SK-N-SH (cell line): ENCODE measurements at regions not wholly inside any gene's neighbourhood (a gene's known extent, or its start where the extent isn't known, plus 50 kb on each side); places are given as distances from the start of the nearest gene placed in this dataset.

Experiments
- CTCF ChIA-PET: fragments of 300-600, 350-600 bp; formaldehyde crosslinking; extraction: SDS; loops from one replicate; lab custom pipeline; 2021; lab: Yijun Ruan, JAX
- POLR2A ChIA-PET: fragments of 350-600 bp; sonication (Branson Sonifier 250); formaldehyde crosslinking; extraction: SDS; loops from one replicate; lab custom pipeline; 2020; ENCODE audit warnings: antibody characterized with exemption, inconsistent platforms; lab: Yijun Ruan, JAX
- DNase-seq: peaks from one replicate; pipeline ENCODE4 v3.0.0; 2012
- H2AFZ ChIP-seq: fragments of 200-600 bp; sonication (generic); 2 replicates; pipeline ENCODE4 v1.8.1; 2016; ENCODE audit warnings: antibody characterized with exemption, mild to moderate bottlenecking, low read depth
- H3F3A ChIP-seq: fragments of 200-600 bp; sonication (generic); replicated peaks from 2 replicates; pipeline ENCODE3; 2016; ENCODE audit warnings: antibody characterized with exemption, mild to moderate bottlenecking; ENCODE audit not compliant: insufficient read depth
- H3K27ac ChIP-seq, 2 experiments: fragments of 200-500 bp in 1 of 2; fragments of 200-600 bp in 1 of 2; sonication (Bioruptor generic) in 1 of 2; sonication (generic), shearing (Covaris generic) in 1 of 2; 2 replicates each; pipeline versions ENCODE4 v1.5.1 to v1.6.1; 2014 to 2016; ENCODE audit warnings: low read depth in 2 of 2, inconsistent platforms in 1 of 2, low read length in 1 of 2, mild to moderate bottlenecking in 1 of 2, mixed read lengths in 1 of 2
- H3K27me3 ChIP-seq: fragments of 200-600 bp; sonication (generic), shearing (Covaris generic); 2 replicates; pipeline ENCODE4 v1.6.1; 2016; ENCODE audit warnings: mixed run types; ENCODE audit not compliant: insufficient read depth
- H3K36me3 ChIP-seq, 2 experiments: fragments of 200-500 bp in 1 of 2; fragments of 200-600 bp in 1 of 2; sonication (Bioruptor generic) in 1 of 2; sonication (generic) in 1 of 2; replicated peaks in 1 of 2; 2 replicates each; pipeline versions ENCODE3 to v1.5.1; 2014 to 2016; ENCODE audit warnings: low read length in 1 of 2, mild to moderate bottlenecking in 1 of 2; ENCODE audit not compliant: insufficient read depth in 2 of 2, control insufficient read depth in 1 of 2
- H3K4me1 ChIP-seq, 2 experiments: fragments of 200-500 bp in 1 of 2; fragments of 200-600 bp in 1 of 2; sonication (Bioruptor generic) in 1 of 2; sonication (generic), shearing (Covaris generic) in 1 of 2; 2 replicates each; pipeline versions ENCODE4 v1.5.1 to v1.6.1; 2014 to 2016; ENCODE audit warnings: low read depth in 1 of 2, low read length in 1 of 2, mixed run types in 1 of 2; ENCODE audit not compliant: insufficient read depth in 2 of 2, control insufficient read depth in 1 of 2
- H3K4me2 ChIP-seq: fragments of 200-600 bp; sonication (generic), shearing (Covaris generic); 2 replicates; pipeline ENCODE4 v1.6.1; 2017; ENCODE audit warnings: mixed run types
- H3K4me3 ChIP-seq, 2 experiments: fragments of 200-500 bp in 1 of 2; fragments of 200-600 bp in 1 of 2; sonication (Bioruptor generic) in 1 of 2; sonication (generic), shearing (Covaris generic) in 1 of 2; 2 replicates each; pipeline versions ENCODE4 v1.5.1 to v1.8.1; 2014 to 2016; ENCODE audit warnings: low read depth in 2 of 2, inconsistent platforms in 1 of 2, low read length in 1 of 2, mild to moderate bottlenecking in 1 of 2, mixed read lengths in 1 of 2, moderate library complexity in 1 of 2
- H3K79me2 ChIP-seq: fragments of 200-600 bp; sonication (generic); 2 replicates; pipeline ENCODE4 v1.8.1; 2017; ENCODE audit warnings: mild to moderate bottlenecking; ENCODE audit not compliant: insufficient read depth
- H3K9ac ChIP-seq: fragments of 200-600 bp; sonication (generic); 2 replicates; pipeline ENCODE4 v1.6.1; 2017; ENCODE audit warnings: mixed run types
- H3K9me2 ChIP-seq: fragments of 200-600 bp; sonication (generic); 2 replicates; pipeline ENCODE4 v1.6.1; 2017; ENCODE audit warnings: mixed run types
- H3K9me3 ChIP-seq: fragments of 200-600 bp; sonication (generic); 2 replicates; pipeline ENCODE4 v1.6.1; 2017; ENCODE audit warnings: mixed run types, mild to moderate bottlenecking, moderate library complexity
- H4K20me1 ChIP-seq: fragments of 200-600 bp; sonication (generic); 2 replicates; pipeline ENCODE4 v1.6.1; 2017; ENCODE audit warnings: mild to moderate bottlenecking, mixed run types; ENCODE audit not compliant: insufficient read depth
- CHD2 ChIP-seq: fragments of 150-350 bp; IDR thresholded peaks from 2 replicates; pipeline ENCODE4 v1.6.1; 2018; ENCODE audit warnings: low read length; ENCODE audit not compliant: partially characterized antibody
- CTCF ChIP-seq: fragments of 200-600 bp; sonication (generic); IDR thresholded peaks from 2 replicates; pipeline ENCODE4 v1.6.1; 2017; ENCODE audit warnings: antibody characterized with exemption, mild to moderate bottlenecking, moderate library complexity
- GATA2 ChIP-seq: sonication (generic); formaldehyde crosslinking; IDR thresholded peaks from 2 replicates; pipeline ENCODE4 v1.5.0; 2020; ENCODE audit warnings: mild to moderate bottlenecking, missing genetic modification reagents
- IRF3 ChIP-seq: fragments of 150-350 bp; IDR thresholded peaks from 2 replicates; pipeline ENCODE4 v1.6.1; 2016; ENCODE audit warnings: mild to moderate bottlenecking, low read depth, low read length
- MAX ChIP-seq: IDR thresholded peaks from 2 replicates; pipeline ENCODE4 v1.4.0; 2012; ENCODE audit warnings: low read depth
- MXI1 ChIP-seq: IDR thresholded peaks from 2 replicates; pipeline ENCODE4 v1.6.1; 2012; ENCODE audit warnings: mild to moderate bottlenecking, low read depth, low read length, improper control_type of control experiment
- NRF1 ChIP-seq: IDR thresholded peaks from 2 replicates; pipeline ENCODE4 v1.6.1; 2012; ENCODE audit warnings: low read depth, mild to moderate bottlenecking, low read length
- PBX3 ChIP-seq: IDR thresholded peaks from 2 replicates; pipeline ENCODE4; 2012
- RAD21 ChIP-seq: IDR thresholded peaks from 2 replicates; pipeline ENCODE4 v1.6.1; 2012; ENCODE audit warnings: mild to moderate bottlenecking, low read length
- RCOR1 ChIP-seq: fragments of 150-350 bp; IDR thresholded peaks from 2 replicates; pipeline ENCODE4 v1.6.1; 2017; ENCODE audit warnings: antibody characterized with exemption, low read length
- REST ChIP-seq: IDR thresholded peaks from 2 replicates; pipeline ENCODE4 v1.6.1; 2012; ENCODE audit warnings: mild to moderate bottlenecking, low read depth, low read length, moderate library complexity
- RXRA ChIP-seq: IDR thresholded peaks from 2 replicates; pipeline ENCODE4 v1.4.0; 2012; ENCODE audit warnings: low read depth, mild to moderate bottlenecking, borderline replicate concordance
- WGBS: methylation state at CpG from one replicate; pipeline ENCODE4 v1.1.6; 2017; ENCODE audit warnings: low lambda C conversion rate; 5-methylcytosine and 5-hydroxymethylcytosine counted together

GRCh38 chr7:142345811-142346210 lies 88.0 kb upstream of the PRSS58 start:
- no peak for TF ChIP-seq CTCF
- no peak for TF ChIP-seq RCOR1
- TF ChIP-seq PBX3 = no peak
- TF ChIP-seq GATA2 (CRISPR knock-in tag) = no peak
- no peak for TF ChIP-seq MAX
- no peak for TF ChIP-seq IRF3
- no peak for TF ChIP-seq RAD21
- TF ChIP-seq, all 33 proteins: peak for 0
- Histone ChIP-seq H3K4me3 (no peak overlapping the region), H3K9me2 (no peaks in the 10 kb centered on the region), H3K27me3 (peaks cover 65% of the 10 kb centered on the region), H3K9me3 (no peaks in the 10 kb centered on the region), H3K36me3 (no peaks in the 10 kb centered on the region), H3K9ac (no peak overlapping the region), H3F3A (no peaks in the 10 kb centered on the region), H3K4me1 (no peaks in the 10 kb centered on the region), H3K27ac (no peak overlapping the region), H2AFZ (no peak overlapping the region), H3K79me2 (no peaks in the 10 kb centered on the region), H4K20me1 (no peaks in the 10 kb centered on the region), H3K4me2 (no peak overlapping the region)
- ChIA-PET CTCF (interaction anchor here (1.4 to 1.9 kb wide), 3 partner anchors 12 to 370 kb away, joined by 4 to 6 read pairs (median 5); no protein-coding TSS in a partner anchor), POLR2A (no interaction called here)
- 19% methylated on average over 5 of the region's 5 CpGs for WGBS
- no peak for DNase-seq

GRCh38 chr7:142338633-142339501 lies 81.0 kb upstream of the PRSS58 start:
- Histone ChIP-seq H4K20me1 (no peaks in the 10 kb centered on the region), H3K9me3 (no peaks in the 10 kb centered on the region), H2AFZ (no peak overlapping the region), H3K79me2 (no peaks in the 10 kb centered on the region), H3K4me1 (no peaks in the 10 kb centered on the region), H3K4me2 (no peak overlapping the region), H3K9ac (no peak overlapping the region), H3K27me3 (peaks cover 47% of the 10 kb centered on the region; the same call in 1 of the 2 replicates), H3F3A (no peaks in the 10 kb centered on the region), H3K27ac (no peak overlapping the region), H3K4me3 (peak overlapping the region in 1 of 2 experiments; percentile 27; a peak in 1 of 4 replicates), H3K9me2 (no peaks in the 10 kb centered on the region), H3K36me3 (no peaks in the 10 kb centered on the region)
- DNase-seq = no peak
- ChIA-PET POLR2A (no interaction called here), CTCF (interaction anchor here (0.6 to 1.3 kb wide), 6 partner anchors 8 to 232 kb away, joined by 3 to 4 read pairs (median 3); no protein-coding TSS in a partner anchor)
- 17% methylated on average over 6 of the region's 6 CpGs for WGBS
- no peak for TF ChIP-seq NRF1
- peak; percentile 46 for TF ChIP-seq CTCF
- TF ChIP-seq CHD2 = no peak
- TF ChIP-seq IRF3 = no peak
- no peak for TF ChIP-seq MXI1
- TF ChIP-seq RXRA = no peak
- no peak for TF ChIP-seq REST
